SH-SY5Y (cell line): ENCODE measurements at regions not wholly inside any gene's neighbourhood (a gene's known extent, or its start where the extent isn't known, plus 50 kb on each side); places are given as distances from the start of the nearest gene placed in this dataset.

Experiments used
- GATA2 ChIP-seq: IDR thresholded peaks from 2 replicates; pipeline ENCODE4 v1.6.1; 2011; ENCODE audit warnings: mild to moderate bottlenecking, low read depth, low read length
- GATA3 ChIP-seq: IDR thresholded peaks from 2 replicates; pipeline ENCODE4 v1.6.1; 2011; ENCODE audit warnings: low read depth, mild to moderate bottlenecking, low read length, moderate library complexity

GRCh38 chr5:167861129-167861927 lies 430.1 kb upstream of the WWC1 start:
- TF ChIP-seq GATA2 (no peak), GATA3 (no peak)
